ENCODE measurements at regions not wholly inside any gene's neighbourhood (a gene's known extent, or its start where the extent isn't known, plus 50 kb on each side); places are given as distances from the start of the nearest gene placed in this dataset.
"Not testable (repeated sequence)": the region's sequence is repeated elsewhere in the genome, so short reads cannot be mapped to it uniquely, and the experiment has no call there.

DNA sequence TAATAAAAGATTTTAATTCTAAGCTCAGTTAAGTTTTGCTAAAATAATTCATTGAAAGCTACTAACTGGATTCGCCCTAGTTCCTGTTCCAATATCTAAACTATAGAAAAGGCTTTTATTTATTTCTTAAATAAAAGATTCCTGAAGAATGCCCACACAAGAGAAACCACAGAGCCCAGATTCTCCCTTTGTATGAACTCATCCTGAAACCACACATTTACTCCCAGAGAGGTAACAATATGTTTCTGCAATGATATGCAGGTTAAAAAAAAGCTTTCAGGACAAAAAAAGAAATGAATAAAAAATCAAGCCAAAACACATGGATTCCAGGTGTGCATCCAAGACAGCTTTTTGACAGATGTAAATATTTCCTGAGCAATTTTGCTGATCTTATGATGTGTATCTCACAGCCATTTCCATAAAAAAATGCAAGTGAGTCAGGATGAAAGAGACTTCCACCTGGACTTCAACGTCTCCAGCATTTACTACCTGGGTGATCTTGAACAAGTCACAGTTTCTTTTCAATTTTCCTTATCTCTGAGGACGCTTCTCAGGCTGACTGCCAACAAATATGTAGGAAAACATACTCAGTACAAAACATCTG, 234.4 kb upstream of the FAT1 start:
- Mint-ChIP-seq H3K27me3 (no peaks in the 10 kb centered on the region), H3K36me3 (no peaks in the 10 kb centered on the region), H3K27ac (no peak overlapping the region), H3K4me3 (no peak overlapping the region), H3K9me3 (peaks cover 0 to 11% (median 0%) of the 10 kb centered on the region in 9 donors), H3K4me1 (no peaks in the 10 kb centered on the region)
- ATAC-seq: no peak
- POLR2A ChIA-PET: no interaction called here
- DNase-seq: no peak

DNA sequence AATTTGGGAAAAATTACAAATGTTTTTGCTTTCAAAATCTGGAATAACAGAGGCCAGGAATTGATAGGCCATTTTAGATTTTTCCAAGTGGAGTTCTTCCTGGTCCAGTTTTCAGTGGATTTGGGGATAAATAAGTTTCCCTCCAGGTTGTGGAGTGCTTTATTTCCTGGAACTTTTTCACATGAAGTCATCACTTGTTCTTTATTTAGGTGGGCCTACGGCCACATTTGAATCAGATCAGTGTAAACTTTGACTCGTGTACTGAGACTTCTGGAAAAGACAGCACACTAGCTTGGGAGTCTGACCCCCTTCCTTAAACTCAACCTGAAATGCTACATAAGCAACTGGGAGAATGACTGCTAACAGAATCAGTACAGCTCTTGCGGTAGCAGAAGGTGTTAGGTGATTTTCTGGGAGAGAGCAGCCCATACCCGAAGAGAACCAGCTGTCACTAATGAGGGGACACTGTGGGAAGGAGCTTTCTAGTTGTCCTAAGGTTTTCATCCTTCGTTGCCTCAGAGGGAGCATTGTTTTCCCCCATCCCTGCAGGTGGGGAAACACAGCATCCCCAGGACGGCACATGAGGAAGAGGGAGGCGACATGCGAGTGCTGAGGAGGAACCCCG, 235.2 kb upstream of the FAT1 start:
- POLR2A ChIA-PET: interaction anchor here (0.9 kb wide), 1 partner anchor 15 kb away, joined by 3 read pairs; no protein-coding TSS in a partner anchor
- Mint-ChIP-seq H3K9me3 (peaks cover 0 to 13% (median 0%) of the 10 kb centered on the region in 9 donors), H3K27ac (no peak overlapping the region), H3K4me3 (no peak overlapping the region), H3K36me3 (no peaks in the 10 kb centered on the region), H3K4me1 (no peaks in the 10 kb centered on the region), H3K27me3 (no peaks in the 10 kb centered on the region)
- ATAC-seq: no peak
- no peak for DNase-seq

DNA sequence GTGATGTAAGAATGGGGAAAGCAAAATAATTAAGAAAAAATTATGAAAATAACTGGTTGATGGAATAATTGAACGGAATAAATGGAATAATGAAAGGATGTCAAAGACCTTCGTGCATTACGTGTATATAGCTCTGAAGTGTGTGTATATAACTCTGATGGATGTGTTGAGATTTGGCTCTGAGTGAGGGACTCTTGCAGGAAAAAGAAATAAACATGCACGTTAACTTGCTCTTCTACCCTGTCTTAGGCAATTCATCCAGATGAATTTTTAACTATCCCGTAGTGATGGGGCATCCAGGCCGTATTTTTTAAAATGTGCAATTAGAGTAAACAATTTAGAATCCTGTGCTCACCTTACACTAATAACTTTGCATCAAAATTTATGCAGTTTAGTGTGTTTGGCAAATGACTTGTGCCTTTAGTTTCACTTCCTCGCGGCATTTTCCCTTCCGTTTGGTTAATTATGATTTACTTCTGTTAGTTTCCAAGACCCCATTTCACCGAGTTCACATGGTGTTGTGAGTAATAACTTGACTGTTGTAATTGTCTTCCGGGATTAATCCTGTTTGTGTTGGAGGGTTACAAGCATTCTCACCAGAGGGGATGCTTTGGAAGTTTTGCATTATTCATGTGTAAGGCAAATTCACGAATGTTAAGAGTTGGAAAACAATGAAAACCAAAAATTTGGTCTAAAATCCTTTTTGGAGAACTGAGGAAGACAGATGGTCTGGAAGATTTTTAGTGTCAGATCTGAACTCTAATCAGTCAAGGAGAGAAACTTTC, 256.5 kb upstream of the FAT1 start:
- ATAC-seq (no peak), DNase-seq (no peak)
- no peaks in the 10 kb centered on the region for H3K36me3 Mint-ChIP-seq
- H3K27me3 Mint-ChIP-seq: no peaks in the 10 kb centered on the region
- POLR2A ChIA-PET: no interaction called here
- H3K27ac Mint-ChIP-seq: no peak overlapping the region
- no peaks in the 10 kb centered on the region for H3K4me1 Mint-ChIP-seq
- H3K9me3 Mint-ChIP-seq: peaks cover 0 to 30% (median 9%) of the 10 kb centered on the region in 9 donors
- H3K4me3 Mint-ChIP-seq: no peak overlapping the region

DNA sequence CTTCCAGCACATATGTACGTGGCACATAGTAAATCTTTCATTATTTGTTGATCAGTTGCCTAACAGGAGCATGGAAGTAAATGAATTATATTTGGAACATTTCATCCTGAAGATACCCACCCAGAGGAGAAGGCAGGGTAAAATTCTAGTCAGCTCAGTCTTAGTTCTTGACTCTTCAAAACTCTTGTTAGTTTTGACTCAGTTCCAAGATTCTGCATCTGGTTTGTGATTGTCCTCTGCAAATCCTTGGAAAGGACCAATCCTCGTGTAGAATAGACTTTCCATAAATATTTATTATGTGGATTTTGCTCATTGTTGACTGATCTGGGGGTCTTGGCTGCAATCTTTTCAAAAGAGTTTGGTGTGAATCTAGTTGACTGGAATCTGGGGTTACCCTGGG, 257.5 kb upstream of the FAT1 start:
- Mint-ChIP-seq H3K27me3 (no peaks in the 10 kb centered on the region), H3K9me3 (peaks cover 0 to 30% (median 9%) of the 10 kb centered on the region in 9 donors), H3K4me3 (no peak overlapping the region), H3K36me3 (no peaks in the 10 kb centered on the region), H3K27ac (no peak overlapping the region), H3K4me1 (no peaks in the 10 kb centered on the region)
- no peak for ATAC-seq
- no peak for DNase-seq
- POLR2A ChIA-PET: no interaction called here

DNA sequence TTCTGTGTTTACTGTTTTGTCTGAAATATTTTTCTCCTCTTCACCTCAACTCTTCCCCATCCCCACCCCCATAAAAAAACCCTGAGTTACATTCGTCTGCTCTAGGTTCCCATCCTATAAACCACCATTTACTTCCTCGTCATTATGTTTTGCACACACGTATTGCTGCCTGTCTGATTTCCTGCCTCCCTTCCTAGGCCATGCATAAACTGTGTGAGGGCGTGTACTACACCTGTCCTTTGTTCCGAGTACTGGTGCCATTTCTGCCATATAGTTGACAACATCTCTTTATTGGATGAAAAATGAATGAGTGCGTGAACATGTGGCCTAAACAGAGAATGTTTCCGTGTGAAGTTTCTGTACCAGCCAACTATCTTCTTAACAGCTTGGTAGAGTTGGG, 258.5 kb upstream of the FAT1 start:
- POLR2A ChIA-PET: no interaction called here
- Mint-ChIP-seq H3K36me3 (no peaks in the 10 kb centered on the region), H3K4me3 (no peak overlapping the region), H3K4me1 (no peaks in the 10 kb centered on the region), H3K9me3 (peaks cover 0 to 30% (median 10%) of the 10 kb centered on the region in 9 donors), H3K27me3 (no peaks in the 10 kb centered on the region), H3K27ac (no peak overlapping the region)
- ATAC-seq (no peak), DNase-seq (no peak)

DNA sequence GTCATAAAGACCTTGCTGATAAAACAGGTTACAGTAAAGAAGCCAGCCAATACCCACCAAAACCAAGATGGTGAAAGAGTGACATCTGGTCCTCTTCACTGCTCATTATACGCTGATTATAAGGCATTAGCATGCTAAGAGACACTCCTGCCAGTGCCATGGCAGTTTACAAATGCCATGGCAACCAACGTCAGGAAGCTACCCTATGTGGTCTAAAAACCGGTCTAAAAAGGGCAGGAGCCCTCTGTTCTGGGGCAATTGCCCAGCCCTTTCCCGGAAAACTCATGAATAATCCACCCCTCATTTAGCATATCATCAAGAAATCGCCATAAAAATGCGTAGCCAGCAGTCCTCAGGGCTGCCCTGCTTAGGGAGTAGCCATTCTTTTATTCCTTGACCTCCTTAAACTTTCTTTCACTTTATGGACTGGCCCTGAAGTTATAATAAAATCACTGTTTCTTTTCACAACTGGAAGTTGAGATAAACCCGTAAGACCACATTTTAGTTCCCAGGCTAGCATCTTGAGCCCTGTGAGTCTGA, 260.5 kb upstream of the FAT1 start:
- POLR2A ChIA-PET: no interaction called here
- Mint-ChIP-seq H3K4me1 (no peaks in the 10 kb centered on the region), H3K36me3 (peaks cover 0 to 9% (median 0%) of the 10 kb centered on the region in 3 donors), H3K27me3 (no peaks in the 10 kb centered on the region), H3K27ac (no peak overlapping the region), H3K9me3 (peaks cover 0 to 34% (median 5%) of the 10 kb centered on the region in 9 donors), H3K4me3 (no peak overlapping the region)
- DNase-seq (no peak), ATAC-seq (no peak)

DNA sequence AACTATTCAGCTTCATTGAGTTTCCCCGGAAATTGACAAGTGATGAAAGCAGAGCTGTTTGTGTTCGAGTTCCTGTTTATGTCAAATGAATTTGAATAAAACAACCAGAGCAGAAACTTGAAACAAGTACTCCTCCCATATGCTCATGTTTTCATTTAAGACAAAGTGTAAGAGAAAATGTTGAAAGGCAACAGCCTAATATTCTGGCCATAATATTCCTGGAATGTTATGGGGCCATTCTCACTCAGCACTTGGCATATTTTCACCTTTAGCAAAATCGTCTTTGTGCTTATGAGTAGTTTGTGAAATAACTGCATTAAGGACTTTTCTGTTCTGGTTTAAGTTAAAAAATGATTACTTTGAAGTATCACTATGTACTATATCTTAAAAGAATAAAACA, 276.0 kb upstream of the FAT1 start:
- Mint-ChIP-seq H3K4me3 (no peak overlapping the region), H3K27me3 (no peaks in the 10 kb centered on the region), H3K4me1 (no peaks in the 10 kb centered on the region), H3K36me3 (no peaks in the 10 kb centered on the region), H3K27ac (no peak overlapping the region), H3K9me3 (peaks cover 0 to 27% (median 6%) of the 10 kb centered on the region in 9 donors)
- DNase-seq: no peak
- POLR2A ChIA-PET: no interaction called here
- ATAC-seq: no peak

DNA sequence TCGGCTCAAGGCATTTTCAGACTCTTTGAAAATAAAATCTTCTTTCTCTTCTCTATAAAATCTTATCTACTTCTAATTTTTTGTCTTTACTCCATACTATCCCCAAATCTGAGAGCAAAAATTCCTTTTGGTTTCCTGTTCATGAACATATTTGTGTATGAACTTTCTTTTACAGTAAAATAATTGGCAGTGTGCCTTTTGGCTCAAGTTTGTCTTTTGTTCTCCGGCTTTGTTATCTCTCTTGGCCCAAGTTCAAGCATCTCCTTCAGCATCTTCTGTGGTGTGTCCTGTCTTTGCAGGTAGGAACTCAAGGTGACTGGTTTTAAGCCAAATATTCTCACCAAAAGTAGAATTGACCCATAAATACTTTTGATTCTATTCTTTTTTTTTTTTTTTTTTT, 276.6 kb upstream of the FAT1 start:
- Mint-ChIP-seq H3K27me3 (no peaks in the 10 kb centered on the region), H3K36me3 (no peaks in the 10 kb centered on the region), H3K4me1 (no peaks in the 10 kb centered on the region), H3K27ac (no peak overlapping the region), H3K4me3 (no peak overlapping the region), H3K9me3 (peaks cover 0 to 28% (median 6%) of the 10 kb centered on the region in 9 donors)
- POLR2A ChIA-PET: no interaction called here
- ATAC-seq (no peak), DNase-seq (no peak)

DNA sequence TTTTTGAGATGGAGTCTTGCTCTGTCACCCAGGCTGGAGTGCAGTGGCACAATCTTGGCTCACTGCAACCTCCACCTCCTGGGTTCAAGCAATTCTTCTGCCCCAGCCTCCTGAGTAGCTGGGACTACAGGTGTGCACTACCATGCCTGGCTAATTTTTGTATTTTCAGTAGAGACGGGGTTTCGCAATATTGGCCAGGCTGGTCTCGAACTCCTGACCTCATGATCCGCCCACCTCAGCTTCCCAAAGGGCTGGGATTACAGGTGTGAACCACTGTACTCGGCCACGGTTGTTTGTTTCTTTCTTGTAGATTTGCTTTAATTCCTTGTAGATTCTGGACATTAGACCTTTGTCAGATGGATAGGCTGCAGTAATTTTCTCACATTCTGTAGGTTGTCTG, 278.5 kb upstream of the FAT1 start:
- peak overlapping the region in 1 of 10 donors; percentile 34 for H3K27ac Mint-ChIP-seq
- H3K9me3 Mint-ChIP-seq: peaks cover 0 to 22% (median 5%) of the 10 kb centered on the region in 9 donors
- H3K4me3 Mint-ChIP-seq, H3K4me1 Mint-ChIP-seq, H3K27me3 Mint-ChIP-seq, DNase-seq, H3K36me3 Mint-ChIP-seq, POLR2A ChIA-PET, ATAC-seq: not testable (repeated sequence)

DNA sequence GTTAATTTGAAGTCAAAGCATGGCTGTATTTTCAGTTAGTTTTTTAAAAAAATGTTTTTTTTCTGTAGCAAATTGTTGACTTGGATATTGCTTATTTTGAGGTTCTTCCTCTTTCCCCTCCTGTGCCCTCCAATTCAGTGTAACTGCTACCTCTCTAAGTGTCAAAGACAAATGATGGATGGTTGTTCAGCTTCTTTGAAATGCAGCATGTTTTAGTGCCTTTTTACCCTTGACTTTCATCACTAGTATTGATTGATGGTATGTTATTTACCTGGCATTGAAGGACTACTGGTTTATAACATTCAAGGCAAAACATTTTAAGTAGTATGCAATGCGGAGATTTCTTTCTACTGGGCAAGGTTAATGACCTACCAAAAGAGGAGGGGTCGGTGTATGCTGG, 281.0 kb upstream of the FAT1 start:
- DNase-seq (no peak), ATAC-seq (no peak)
- no peaks in the 10 kb centered on the region for H3K27me3 Mint-ChIP-seq
- POLR2A ChIA-PET: no interaction called here
- H3K9me3 Mint-ChIP-seq: peaks cover 0 to 28% (median 6%) of the 10 kb centered on the region in 9 donors
- no peak overlapping the region for H3K4me3 Mint-ChIP-seq
- no peak overlapping the region for H3K27ac Mint-ChIP-seq
- H3K4me1 Mint-ChIP-seq: no peaks in the 10 kb centered on the region
- no peaks in the 10 kb centered on the region for H3K36me3 Mint-ChIP-seq

DNA sequence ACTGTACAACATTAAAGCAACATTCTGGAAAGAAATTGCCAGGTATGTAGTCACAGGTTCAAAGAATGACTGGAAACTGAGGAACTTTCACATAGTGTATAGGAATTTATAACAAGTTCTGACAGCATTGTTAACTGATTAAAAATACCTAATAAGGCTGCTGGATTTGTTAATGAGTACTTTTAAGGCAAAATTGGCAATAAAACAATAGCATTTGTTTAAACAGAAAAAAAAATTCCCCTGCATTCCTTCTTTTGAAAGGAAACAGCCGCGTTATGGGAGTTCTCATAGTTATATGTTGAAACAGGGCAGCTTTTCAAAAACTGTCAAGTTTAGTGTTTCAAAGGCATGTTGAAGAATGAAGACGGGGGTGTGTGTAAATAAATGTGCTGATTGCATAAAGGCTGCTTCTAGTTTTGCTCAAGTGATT, 282.5 kb upstream of the FAT1 start:
- DNase-seq: no peak
- H3K27ac Mint-ChIP-seq: no peak overlapping the region
- no peak for ATAC-seq
- POLR2A ChIA-PET: no interaction called here
- no peaks in the 10 kb centered on the region for H3K36me3 Mint-ChIP-seq
- H3K4me3 Mint-ChIP-seq: no peak overlapping the region
- peaks cover 0 to 24% (median 6%) of the 10 kb centered on the region in 9 donors for H3K9me3 Mint-ChIP-seq
- no peaks in the 10 kb centered on the region for H3K4me1 Mint-ChIP-seq
- H3K27me3 Mint-ChIP-seq: no peaks in the 10 kb centered on the region

DNA sequence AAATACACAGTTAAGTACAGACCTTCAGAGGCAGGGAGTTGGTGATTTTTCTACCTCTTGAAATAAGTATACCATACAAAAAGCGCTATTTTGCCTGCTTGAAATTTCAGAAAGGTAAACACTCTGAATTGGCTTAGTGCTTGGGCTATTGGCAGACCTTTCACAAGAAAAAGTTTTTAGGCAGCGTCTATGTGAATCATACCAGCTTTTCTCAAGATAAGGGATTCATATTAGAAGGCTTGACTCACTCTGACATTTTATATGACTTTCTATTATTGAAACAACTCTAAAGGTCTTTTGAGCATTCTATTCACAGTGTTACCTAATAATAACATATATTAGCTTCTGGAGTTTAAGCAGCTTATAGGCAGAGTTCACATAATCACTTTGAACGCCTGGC, 286.4 kb upstream of the FAT1 start:
- H3K27ac Mint-ChIP-seq: no peak overlapping the region
- DNase-seq (no peak), ATAC-seq (no peak)
- no peak overlapping the region for H3K4me3 Mint-ChIP-seq
- peaks cover 0 to 3% (median 0%) of the 10 kb centered on the region in 5 donors for H3K27me3 Mint-ChIP-seq
- POLR2A ChIA-PET: no interaction called here
- peaks cover 0 to 24% (median 4%) of the 10 kb centered on the region in 9 donors for H3K9me3 Mint-ChIP-seq
- no peaks in the 10 kb centered on the region for H3K4me1 Mint-ChIP-seq
- H3K36me3 Mint-ChIP-seq: no peaks in the 10 kb centered on the region

DNA sequence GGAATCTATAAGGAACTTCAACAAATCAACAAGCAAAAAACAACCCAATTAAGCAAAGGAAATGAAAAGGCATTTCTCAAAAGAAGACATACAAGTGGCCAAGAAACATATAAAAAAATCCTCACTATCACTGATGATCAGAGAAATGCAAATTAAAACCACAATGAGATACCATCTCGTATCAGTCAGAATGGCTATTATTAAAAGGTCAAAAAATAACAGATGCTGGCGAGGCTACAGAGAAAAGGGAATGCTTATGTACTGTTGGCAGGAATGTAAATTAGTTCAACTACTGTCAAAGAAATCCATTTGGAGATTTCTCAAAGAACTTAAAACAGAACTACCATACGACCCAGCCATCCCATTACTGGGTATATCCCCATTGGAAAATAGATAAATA, 292.4 kb upstream of the FAT1 start:
- no peak for ATAC-seq
- H3K27me3 Mint-ChIP-seq: peaks cover 0 to 3% (median 0%) of the 10 kb centered on the region in 5 donors

More for the DNA sequence above, 292.4 kb upstream of the FAT1 start:
- H3K9me3 Mint-ChIP-seq: peaks cover 0 to 24% (median 8%) of the 10 kb centered on the region in 9 donors
- no peak overlapping the region for H3K27ac Mint-ChIP-seq
- POLR2A ChIA-PET: no interaction called here
- no peak overlapping the region for H3K4me3 Mint-ChIP-seq
- H3K4me1 Mint-ChIP-seq: no peaks in the 10 kb centered on the region
- no peaks in the 10 kb centered on the region for H3K36me3 Mint-ChIP-seq
- no peak for DNase-seq
